ENCODE measurements at regions not wholly inside any gene's neighbourhood (a gene's known extent, or its start where the extent isn't known, plus 50 kb on each side); places are given as distances from the start of the nearest gene placed in this dataset.

- Histone ChIP-seq H3K4me1 (replicated peaks; ENCODE audit: insufficient read depth) (no peaks in the 10 kb centered on the region), H4K20me1 (ENCODE audit: insufficient read depth) (no peaks in the 10 kb centered on the region), H2AFZ (no peak overlapping the region), H3K9me3 (ENCODE audit: insufficient read depth, low read depth) (no peaks in the 10 kb centered on the region), H3K4me3 (no peak overlapping the region), H3K79me2 (ENCODE audit: low read depth) (no peaks in the 10 kb centered on the region), H3K36me3 (ENCODE audit: low read depth) (no peaks in the 10 kb centered on the region), H3F3A (ENCODE audit: insufficient read depth, low read depth) (no peaks in the 10 kb centered on the region), H3K9me2 (ENCODE audit: insufficient read depth) (no peaks in the 10 kb centered on the region), H3K27ac (no peak overlapping the region), H3K4me2 (no peak overlapping the region), H3K27me3 (ENCODE audit: insufficient read depth, low read depth) (no peaks in the 10 kb centered on the region)
- POLR2A ChIA-PET (ENCODE audit: unreplicated experiment), result no interaction called here
- BruUV-seq (replicated peaks), result no TSS peak
- TF ChIP-seq CTCF (conservative IDR thresholded peaks at IDR 0.05) (no peak), EZH2 (IDR thresholded peaks at IDR 0.05; ENCODE audit: low read depth) (no peak)
- CTCF ChIA-PET, result no interaction called here
- DNase-seq, result no peak
- intact Hi-C loops (cut with micrococcal nuclease; ENCODE audit: unreplicated experiment), result no loop called here
Measured at GRCh38 chr3:34150992-34151391, 352.6 kb downstream of the PDCD6IP start.

GRCh38 chr3:34152656-34153055 is 354.2 kb downstream of the PDCD6IP start:
- no peaks in the 10 kb centered on the region for H4K20me1 ChIP-seq (ENCODE audit: insufficient read depth)
- no peak overlapping the region for H3K4me2 ChIP-seq
- no peaks in the 10 kb centered on the region for H3K79me2 ChIP-seq (ENCODE audit: low read depth)
- no peak overlapping the region for H3K4me3 ChIP-seq
- POLR2A ChIA-PET (ENCODE audit: unreplicated experiment), result no interaction called here
- no TSS peak for BruUV-seq (replicated peaks)
- no peak for TF ChIP-seq EZH2 (IDR thresholded peaks at IDR 0.05; ENCODE audit: low read depth)
- no peak for TF ChIP-seq CTCF (conservative IDR thresholded peaks at IDR 0.05)
- no peaks in the 10 kb centered on the region for H3K9me2 ChIP-seq (ENCODE audit: insufficient read depth)
- H3K27me3 ChIP-seq (ENCODE audit: insufficient read depth, low read depth), result no peaks in the 10 kb centered on the region
- no peaks in the 10 kb centered on the region for H3K4me1 ChIP-seq (replicated peaks; ENCODE audit: insufficient read depth)
- no peaks in the 10 kb centered on the region for H3F3A ChIP-seq (ENCODE audit: insufficient read depth, low read depth)
- CTCF ChIA-PET, result no interaction called here
- no peak for DNase-seq
- no peaks in the 10 kb centered on the region for H3K36me3 ChIP-seq (ENCODE audit: low read depth)
- intact Hi-C loops (cut with micrococcal nuclease; ENCODE audit: unreplicated experiment), result no loop called here
- H3K27ac ChIP-seq, result no peak overlapping the region
- H2AFZ ChIP-seq, result no peak overlapping the region
- H3K9me3 ChIP-seq (ENCODE audit: insufficient read depth, low read depth), result no peaks in the 10 kb centered on the region

GRCh38 chr3:34155108-34155507 is 356.7 kb downstream of the PDCD6IP start:
- Histone ChIP-seq H3K9me3 (ENCODE audit: insufficient read depth, low read depth) (no peaks in the 10 kb centered on the region), H3K36me3 (ENCODE audit: low read depth) (no peaks in the 10 kb centered on the region), H3K79me2 (ENCODE audit: low read depth) (no peaks in the 10 kb centered on the region), H3K4me3 (no peak overlapping the region), H3K4me1 (replicated peaks; ENCODE audit: insufficient read depth) (no peaks in the 10 kb centered on the region), H4K20me1 (ENCODE audit: insufficient read depth) (no peaks in the 10 kb centered on the region), H3K27me3 (ENCODE audit: insufficient read depth, low read depth) (no peaks in the 10 kb centered on the region), H3K9me2 (ENCODE audit: insufficient read depth) (no peaks in the 10 kb centered on the region), H3K4me2 (no peak overlapping the region), H2AFZ (no peak overlapping the region), H3K27ac (no peak overlapping the region), H3F3A (ENCODE audit: insufficient read depth, low read depth) (no peaks in the 10 kb centered on the region)
- intact Hi-C loops (cut with micrococcal nuclease; ENCODE audit: unreplicated experiment), result no loop called here
- BruUV-seq (replicated peaks), result no TSS peak
- DNase-seq, result no peak
- TF ChIP-seq CTCF (conservative IDR thresholded peaks at IDR 0.05) (no peak), EZH2 (IDR thresholded peaks at IDR 0.05; ENCODE audit: low read depth) (no peak)
- POLR2A ChIA-PET (ENCODE audit: unreplicated experiment), result no interaction called here
- CTCF ChIA-PET, result no interaction called here
